ENCODE measurements at regions not wholly inside any gene's neighbourhood (a gene's known extent, or its start where the extent isn't known, plus 50 kb on each side); places are given as distances from the start of the nearest gene placed in this dataset.
"Not testable (repeated sequence)": the region's sequence is repeated elsewhere in the genome, so short reads cannot be mapped to it uniquely, and the experiment has no call there.

DNA sequence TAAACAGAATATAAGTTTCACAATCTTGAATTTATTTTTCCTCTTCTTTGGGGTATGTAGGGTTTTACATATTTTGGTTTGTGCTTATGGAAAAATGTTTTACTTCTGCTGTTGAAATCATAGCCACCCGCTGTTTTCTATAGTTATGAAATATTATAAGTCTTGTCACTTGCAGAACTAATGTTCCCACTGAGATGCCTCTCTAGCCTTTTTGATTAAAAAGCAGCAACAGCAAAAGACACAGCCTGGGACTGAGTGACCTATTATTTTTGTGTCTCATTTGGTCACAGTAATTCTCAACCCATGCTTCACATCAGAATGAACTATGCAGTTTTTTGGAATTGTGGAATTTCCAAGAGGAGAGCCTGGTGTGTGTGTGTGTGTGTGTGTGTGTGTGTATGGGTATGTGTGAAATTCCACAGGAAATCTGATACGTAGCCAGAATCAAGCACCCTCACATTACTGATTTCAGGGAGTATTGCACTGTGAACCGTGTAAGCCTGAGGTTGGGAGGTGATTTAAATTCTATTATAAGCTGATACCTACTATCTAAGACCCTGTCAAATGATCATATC, 55.7 kb upstream of the FRMD6 start:
- intact Hi-C loops (cut with DNase I; ENCODE audit: low total_unique reads), result no loop called here
- no peak for DNase-seq (ENCODE audit: low spot score in 2 of 2)
- 84 to 87% methylated on average over 3 of the region's 3 CpGs for WGBS, 2 donors
- TF ChIP-seq CTCF (IDR thresholded peaks at IDR 0.05) (no peak), POLR2A (IDR thresholded peaks at IDR 0.05) (no peak)
- H3K4me3 ChIP-seq (ENCODE audit: low read depth, poor library complexity, severe bottlenecking), result no peak overlapping the region

- TF ChIP-seq CTCF (IDR thresholded peaks at IDR 0.05) (no peak), POLR2A (IDR thresholded peaks at IDR 0.05) (no peak)
- DNase-seq (ENCODE audit: low spot score in 2 of 2), result no peak
- WGBS, 2 donors, result 89 to 93% methylated on average over 6 of the region's 6 CpGs
- H3K4me3 ChIP-seq (ENCODE audit: low read depth, poor library complexity, severe bottlenecking), result no peak overlapping the region
- intact Hi-C loops (cut with DNase I; ENCODE audit: low total_unique reads), result no loop called here
Observed at GRCh38 chr14:51596488-51597117, 55.1 kb upstream of the FRMD6 start.

DNA sequence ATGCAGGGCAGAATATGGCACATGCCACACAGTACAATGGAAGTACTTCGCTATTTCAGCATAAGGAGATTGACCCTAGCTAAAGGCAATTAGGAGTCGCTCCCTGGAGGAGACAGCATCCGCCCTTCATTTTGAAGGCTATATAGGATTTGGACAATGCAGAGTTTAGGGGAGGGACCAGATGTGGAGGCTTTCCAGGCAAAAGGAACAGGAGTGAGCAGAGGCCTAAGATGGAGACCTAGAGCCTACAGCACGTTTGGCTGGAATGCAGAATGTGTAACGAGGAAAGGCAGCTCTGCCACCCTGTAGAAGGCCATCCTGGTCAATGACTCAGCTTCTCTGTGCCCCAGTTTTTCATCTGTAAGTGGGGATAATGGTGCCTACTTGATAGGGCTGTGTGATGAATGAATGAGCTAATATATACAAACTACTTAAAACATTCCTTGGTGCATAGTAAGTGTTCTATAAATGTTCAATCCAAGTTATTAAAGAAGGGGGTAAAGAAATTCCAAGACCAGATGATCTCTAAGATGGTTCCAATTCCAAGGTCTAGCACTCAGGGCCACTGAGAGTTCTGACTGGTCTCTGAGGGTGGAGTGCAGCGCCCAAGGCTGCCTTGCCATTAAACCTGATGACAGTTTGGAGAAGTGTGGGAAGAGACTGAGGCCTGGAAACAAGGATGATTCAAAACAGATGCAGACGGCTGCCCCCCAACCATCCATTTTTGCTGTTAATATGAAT, 54.3 kb upstream of the FRMD6 start:
- 82% methylated on average over 7 of the region's 7 CpGs for WGBS, 2 donors
- H3K4me3 ChIP-seq (ENCODE audit: low read depth, poor library complexity, severe bottlenecking), result no peak overlapping the region
- no peak for DNase-seq (ENCODE audit: low spot score in 2 of 2)
- intact Hi-C loops (cut with DNase I; ENCODE audit: low total_unique reads), result no loop called here
- no peak for TF ChIP-seq CTCF (IDR thresholded peaks at IDR 0.05)

DNA sequence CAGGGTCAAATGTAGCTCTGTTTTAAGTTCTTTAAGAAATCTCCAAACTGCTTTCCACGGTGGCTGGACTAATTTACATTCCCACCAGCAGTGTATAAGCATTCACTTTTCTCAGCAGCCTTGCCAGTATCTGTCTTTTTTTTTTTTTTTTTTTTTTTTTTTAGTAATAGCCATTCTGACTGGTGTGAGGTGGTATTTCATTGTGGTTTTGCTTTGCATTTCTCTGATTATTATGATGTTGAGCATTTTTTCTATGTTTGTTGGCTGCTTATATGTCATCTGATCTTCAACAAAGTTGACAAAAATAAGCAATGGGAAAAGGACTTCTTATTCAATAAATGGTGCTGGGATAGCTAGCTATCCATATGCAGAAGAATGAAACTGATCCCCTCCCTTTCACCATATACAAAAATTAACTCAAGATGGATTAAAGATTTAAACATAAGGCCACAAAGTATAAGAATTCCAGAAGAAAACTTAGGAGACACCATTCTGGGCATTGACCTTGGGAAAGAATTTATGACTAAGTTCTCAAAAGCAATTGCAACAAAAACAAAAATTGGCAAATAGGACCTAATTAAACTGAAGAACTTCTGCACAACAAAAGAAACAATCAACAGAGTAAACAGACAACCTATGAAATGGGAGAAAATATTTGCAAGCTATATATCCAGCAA, 52.6 kb upstream of the FRMD6 start:
- intact Hi-C loops (cut with DNase I; ENCODE audit: low total_unique reads); H3K4me3 ChIP-seq (ENCODE audit: low read depth, poor library complexity, severe bottlenecking); DNase-seq (ENCODE audit: low spot score in 2 of 2): not testable (repeated sequence)
- 66 to 73% methylated on average over 1 of the region's 1 CpG for WGBS, 2 donors

- intact Hi-C loops (cut with DNase I; ENCODE audit: low total_unique reads), result no loop called here
- DNase-seq (ENCODE audit: low spot score in 2 of 2), result no peak
- TF ChIP-seq CTCF (IDR thresholded peaks at IDR 0.05), result no peak
- 57 to 79% methylated on average over 1 of the region's 1 CpG for WGBS, 2 donors
- H3K4me3 ChIP-seq (ENCODE audit: low read depth, poor library complexity, severe bottlenecking), result no peak overlapping the region
Observed at GRCh38 chr14:51600658-51601057, 51.1 kb upstream of the FRMD6 start.
